Stimulated activated CD8-positive, alpha-beta memory T cell treated with anti-CD3 and anti-CD28 coated beads, Interleukin-12 subunit alpha, Interleukin-12 subunit beta, amount 100 ng/mL, for 4 hours (primary cell): ENCODE measurements at regions not wholly inside any gene's neighbourhood (a gene's known extent, or its start where the extent isn't known, plus 50 kb on each side); places are given as distances from the start of the nearest gene placed in this dataset.

Experiments
- DNase-seq: peaks from one replicate; pipeline ENCODE4 v3.0.0-alpha.2; 2020; ENCODE audit warnings: low read depth

DNA sequence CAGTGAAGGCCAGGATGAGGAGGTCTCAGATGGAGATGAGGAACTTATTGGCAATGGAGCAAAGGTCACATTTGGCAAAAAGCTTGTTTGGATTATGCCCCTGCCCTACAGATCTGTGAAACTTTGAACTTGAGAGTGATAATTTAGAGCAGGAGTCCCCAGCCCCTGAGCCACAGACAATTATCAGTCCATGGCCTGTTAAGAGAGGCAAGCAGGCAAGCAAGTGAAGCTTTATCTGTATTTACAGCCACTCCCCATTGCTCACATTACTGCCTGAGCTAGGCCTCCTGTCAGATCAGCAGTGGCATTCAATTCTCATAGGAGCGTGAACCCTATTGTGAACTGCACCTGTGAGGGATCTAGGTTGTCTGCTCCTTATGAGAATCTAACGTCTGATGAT, 1076.9 kb upstream of the TENM4 start:
- no peak for DNase-seq

DNA sequence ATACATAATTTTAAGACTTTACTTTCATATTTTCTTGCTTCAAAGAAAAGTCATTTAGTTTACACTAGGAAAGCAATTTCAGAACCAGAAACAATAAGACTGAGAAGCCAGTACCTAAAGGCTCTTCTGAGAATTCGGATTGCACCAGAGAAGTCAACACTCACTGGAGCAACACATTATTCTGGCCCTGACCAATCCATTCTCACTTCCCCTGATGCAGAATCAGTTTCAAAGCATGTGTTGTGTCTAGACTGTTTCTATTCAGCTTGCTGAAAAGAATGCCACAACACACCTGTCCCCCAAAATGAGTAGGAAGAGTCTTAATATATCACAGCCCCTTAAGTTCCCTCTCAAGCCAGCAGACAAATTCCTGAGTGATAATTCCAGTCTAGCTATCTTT, 1074.3 kb upstream of the TENM4 start:
- DNase-seq, result no peak

DNA sequence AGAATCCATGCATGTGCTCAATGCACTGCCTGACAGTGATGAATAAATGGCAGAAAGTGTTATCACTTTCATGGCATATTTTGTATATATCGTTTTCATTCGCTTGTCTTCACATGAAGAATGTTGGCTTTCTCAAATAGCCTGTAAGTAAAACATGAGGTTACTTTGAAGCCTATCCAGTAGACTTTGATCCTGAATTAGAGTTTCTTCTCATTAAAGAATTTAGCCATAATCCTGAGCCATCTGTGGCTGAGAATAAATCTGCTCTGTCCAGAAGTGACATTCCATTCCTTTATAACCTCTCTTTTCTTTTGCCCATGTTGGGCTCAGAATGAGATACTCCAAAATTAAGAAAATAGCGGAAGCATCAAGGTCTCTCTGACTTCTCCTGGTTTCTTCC, 1071.7 kb upstream of the TENM4 start:
- no peak for DNase-seq

DNA sequence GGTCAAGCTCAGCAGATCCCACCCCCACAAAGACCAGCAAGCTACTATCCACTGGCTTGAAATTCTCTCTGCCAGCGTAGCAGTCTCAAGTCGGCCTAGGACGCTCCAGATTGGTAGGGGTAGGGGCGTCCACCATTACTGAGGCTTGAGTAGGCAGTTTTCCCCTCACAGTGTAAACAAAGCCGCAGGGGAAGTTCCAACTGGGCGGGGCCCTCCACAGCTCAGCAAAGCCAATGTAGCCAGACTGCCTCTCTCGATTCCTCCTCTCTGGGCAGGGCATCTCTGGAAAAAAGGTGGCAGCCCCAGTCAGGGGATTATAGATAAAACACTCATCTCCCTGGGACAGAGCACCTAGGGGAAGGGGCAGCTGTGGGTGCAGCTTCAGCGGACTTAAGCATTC, 1064.9 kb upstream of the TENM4 start:
- no peak for DNase-seq

DNA sequence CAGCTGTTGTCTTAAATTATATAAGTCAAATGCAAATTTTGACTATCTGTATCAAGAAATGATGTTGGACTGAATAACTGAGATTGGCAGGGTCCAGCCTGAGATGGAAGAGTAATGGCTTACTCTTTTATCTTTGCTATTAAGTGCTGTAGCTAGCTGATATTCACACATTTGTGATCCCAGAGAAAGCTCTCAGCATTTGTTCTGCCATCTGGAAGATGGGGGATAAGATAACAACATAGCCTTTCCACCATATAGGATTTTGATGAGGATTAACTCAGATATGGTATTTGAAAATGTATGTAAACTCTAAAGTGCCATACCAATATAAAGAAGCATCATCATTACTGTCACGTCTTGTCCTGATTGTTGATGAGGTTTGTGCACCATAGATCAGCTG, 1063.2 kb upstream of the TENM4 start:
- no peak for DNase-seq

DNA sequence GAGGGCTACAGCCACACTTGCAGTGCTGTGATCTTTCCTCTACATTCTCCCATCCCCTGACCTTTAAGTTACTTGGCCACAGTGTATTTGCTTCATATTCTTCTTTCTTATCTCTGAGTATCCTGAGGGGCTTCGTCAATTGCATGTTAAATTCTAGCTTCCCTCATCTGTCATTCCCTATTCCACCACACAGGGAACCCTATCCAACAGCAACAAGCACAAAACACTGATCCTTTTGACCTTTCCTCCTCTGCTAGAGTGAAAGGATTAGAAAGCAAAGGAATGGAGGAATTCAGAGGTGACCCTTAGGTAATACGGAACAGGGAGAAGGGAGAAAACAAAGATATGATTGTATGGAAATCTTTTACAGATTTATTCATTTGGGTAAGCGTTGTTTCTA, 1061.7 kb upstream of the TENM4 start:
- DNase-seq, result no peak

DNA sequence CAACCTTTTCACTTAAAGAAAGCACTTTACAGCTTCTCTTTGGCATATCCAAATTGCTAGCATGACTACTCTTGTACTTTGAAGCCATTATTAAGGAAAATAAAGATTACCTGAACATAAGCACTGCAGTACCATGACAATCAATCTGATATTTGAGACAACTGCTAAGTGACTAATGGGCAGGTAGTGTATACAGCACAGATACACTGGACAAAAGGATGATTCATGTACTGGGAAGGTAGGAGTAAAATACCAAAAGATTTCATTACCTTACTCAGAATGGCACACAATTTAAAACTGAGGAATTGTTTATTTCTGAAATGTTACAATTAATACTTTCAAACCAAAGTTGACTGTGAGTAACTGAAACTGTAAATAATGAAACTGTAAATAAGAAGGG, 1054.3 kb upstream of the TENM4 start:
- no peak for DNase-seq

DNA sequence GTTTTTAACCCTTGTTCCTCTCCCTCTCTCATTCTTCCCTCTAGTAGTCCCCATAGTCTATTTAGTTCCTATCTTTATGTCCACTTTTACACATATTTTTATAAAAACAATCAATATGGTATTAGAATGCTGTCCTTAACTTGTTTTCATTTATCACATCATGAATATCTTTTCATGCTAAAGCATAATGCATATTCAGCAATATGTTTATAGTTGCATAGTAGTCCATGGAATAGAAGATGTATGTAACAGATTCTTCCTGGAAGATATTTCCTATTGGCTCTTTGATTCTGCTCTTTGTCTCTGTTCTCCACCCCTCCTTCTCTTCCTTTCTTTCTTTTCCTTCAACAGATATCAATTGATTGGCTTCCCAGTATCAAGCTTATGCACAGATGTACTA, 1047.1 kb upstream of the TENM4 start:
- DNase-seq, result no peak

DNA sequence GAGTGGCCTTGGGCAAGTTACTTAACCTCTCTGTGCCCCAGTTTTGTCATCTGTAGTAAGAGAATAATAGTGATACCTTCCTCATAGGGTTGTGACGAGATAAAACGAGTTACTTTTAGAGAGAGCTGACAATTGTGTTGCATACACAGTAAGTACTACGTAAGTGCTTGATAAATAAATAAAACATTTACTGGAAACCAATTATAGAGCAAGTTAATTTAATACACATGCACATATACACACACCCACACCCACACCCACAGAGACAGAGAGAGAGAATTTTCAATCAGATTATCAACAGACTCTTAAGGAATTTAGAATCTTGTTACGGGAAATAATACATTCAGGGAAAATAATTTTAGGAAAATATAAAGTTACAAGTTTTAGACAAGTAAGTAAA, 1045.8 kb upstream of the TENM4 start:
- no peak for DNase-seq

DNA sequence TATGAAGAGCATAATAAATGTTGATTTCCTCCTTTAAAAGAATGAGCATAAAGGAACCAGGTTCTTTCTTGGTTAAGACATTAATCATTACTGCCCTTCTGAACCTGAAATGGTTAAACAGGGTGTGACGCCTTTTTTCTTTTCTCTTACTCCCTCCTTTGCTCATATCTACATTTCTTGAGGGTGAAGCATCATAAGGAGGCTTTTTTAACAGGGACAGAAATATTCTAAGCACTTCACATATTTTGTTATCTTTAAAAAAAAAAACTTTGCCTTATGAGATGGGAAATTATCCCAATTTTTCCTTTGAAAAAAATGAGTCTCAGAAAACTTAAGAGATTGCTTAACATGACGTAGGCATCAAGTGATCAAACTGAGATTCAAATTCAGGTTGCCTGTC, 1036.3 kb upstream of the TENM4 start:
- DNase-seq, result no peak

DNA sequence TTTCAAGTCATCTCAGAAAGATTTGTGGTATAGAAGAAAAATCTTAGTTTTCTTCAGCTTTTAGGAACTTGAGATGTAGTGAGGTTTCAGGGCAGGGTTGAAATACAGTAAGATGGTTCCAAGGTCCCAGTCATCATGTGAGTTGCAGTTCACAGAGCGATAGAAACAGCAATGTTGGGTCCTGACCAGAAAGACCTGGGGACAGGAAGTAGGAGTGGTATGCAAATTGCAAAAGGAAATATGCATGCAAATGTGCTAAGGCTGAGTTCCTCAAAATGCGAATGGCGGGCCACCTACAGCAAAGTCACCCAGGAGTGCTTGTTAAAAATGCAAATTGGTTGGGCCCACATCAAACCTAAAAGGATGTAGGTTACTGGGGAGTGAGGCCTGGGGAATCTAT, 1032.7 kb upstream of the TENM4 start:
- DNase-seq, result no peak

DNA sequence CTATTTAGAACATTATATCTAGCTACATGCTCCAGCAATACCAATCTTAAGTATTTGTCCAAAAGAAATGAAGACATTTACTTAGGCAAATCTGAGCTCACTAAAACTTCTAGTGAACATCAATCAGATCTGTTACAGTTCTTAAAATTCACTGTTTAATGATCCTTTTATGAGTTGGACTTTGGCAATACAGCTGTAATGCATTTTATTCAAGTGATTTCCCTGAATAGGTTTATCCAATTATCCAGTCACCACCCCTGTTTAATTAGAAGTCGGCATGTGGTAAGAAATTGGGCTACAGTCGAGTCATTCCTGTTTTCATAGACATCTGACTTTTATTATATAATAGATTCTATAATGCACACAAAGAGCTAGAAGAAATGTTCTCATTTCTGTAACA, 1029.0 kb upstream of the TENM4 start:
- no peak for DNase-seq

DNA sequence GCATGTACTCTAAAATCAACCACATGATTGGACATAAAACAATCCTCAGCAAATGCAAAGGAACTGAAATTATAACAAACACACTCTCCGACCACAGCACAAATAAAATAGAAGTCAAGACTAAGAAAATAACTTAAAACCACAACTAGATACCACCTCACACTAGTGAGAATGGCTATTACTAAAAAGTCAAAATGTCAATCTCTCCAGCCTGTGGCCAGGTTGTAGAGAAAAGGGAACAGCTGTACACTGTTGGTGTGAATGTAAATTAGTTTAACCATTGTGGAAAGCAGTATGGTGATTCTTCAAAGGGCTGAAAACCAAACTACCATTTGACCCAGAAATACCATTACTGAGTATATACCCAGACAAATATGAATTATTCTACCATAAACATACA, 1025.7 kb upstream of the TENM4 start:
- no peak for DNase-seq

DNA sequence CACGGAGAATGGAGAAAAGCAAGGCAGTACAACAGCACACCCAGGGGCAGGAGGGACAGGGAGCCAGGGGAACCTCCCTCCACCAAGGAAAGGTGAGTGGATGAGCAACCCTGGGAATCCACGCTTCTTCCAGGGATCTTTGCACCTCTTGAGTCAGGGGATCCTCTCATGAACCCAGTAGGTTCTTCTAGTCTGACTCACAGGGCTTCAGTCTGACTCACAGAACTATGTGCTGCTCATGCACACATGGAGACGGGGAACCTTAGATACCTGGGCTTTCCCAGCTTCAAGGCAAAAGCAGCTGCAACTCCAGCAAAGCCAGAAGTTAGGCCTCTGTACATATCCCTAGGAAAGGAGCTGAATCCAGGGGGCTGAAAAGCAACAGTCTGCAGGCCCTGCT, 1021.4 kb upstream of the TENM4 start:
- DNase-seq, result no peak

DNA sequence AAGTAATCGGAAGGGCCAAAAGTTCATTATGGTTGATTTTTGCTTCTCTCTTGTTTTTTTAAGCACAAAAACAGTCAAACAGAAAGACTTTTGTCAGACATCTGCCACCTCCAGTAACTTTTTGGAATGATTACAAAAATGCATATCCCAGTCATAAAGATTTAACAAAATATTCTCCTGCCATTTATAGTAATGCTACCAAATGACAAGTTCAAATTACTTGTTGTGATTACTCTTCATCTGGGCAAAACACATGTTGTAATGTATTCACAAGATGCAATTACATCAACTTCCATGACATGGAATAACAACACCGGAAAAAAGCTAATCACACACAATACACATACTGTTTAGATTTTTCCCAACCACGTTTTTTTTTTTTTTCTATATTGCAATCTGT, 1017.5 kb upstream of the TENM4 start:
- DNase-seq, result no peak

DNA sequence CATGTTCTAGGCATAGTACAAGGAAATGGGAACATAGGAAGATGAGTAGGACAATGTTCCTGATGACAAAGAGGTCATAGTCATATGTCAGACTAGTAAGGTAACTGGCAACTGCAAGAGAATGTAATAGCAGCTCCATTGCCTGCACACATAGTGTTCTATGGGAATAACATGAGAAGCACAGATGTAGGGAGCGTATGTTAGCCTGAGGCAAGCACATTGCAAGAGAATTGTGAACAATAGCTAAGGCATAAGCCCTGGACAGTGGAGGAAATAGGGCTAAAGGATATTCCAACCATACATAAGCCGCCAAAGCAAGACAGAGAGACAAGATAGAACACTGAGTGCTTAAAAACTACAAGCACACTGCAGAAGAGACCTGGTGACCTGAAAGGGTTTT, 1017.0 kb upstream of the TENM4 start:
- DNase-seq, result no peak

DNA sequence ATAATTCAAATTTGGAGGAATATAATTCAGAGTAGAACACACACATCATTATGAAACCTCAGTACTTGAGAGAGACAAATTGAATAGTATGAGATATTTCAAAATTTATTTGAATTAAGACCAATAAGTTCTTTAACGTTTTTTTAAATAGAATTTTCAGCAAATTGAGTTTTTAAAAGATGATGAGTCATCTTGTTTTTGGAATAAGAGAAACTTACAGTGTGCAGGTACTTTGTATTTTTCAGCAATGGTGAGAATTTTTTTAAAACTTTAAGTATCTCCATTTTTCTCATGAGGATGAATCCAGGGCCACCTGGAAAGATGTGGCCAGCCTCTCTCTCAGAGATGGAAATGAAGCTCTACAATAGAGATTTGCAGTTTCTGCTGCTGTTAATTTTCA, 1015.0 kb upstream of the TENM4 start:
- DNase-seq, result no peak

DNA sequence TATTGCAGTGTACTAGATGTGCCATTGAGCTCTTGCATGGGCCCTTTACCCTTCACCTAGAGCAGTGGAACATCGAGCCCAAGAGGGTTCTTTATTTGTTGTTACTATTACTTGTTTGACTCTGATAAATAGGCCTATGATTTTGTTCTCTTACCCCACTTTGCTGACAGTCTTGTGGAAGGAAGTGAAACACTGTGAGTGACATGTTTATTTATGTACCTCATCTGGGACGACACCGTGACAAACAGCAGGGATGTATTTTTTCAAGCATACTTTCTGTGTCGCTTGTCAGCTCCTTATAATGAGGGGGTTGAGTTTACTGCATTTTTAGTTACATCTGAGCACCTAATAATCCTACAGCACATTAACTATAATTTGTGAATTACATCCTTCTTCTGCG, 1010.3 kb upstream of the TENM4 start:
- no peak for DNase-seq

DNA sequence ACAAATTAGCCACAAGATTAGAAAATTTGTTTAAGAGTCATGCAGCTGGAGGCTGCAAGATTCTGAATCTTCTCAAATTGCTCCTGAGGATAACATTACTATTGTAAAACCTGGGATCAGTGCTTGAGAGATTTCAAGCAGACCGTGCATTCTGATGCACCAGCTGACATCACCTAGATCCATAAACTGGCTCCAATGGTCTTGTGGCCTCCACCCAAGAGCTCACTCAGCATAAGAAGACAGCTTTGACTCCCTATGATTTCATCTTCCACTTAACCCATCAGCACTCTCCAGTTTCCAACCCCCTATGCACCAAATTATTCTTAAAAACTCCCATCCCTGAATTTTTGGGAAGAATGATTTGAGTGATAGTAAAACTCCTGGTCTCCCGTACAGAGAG, 1007.9 kb upstream of the TENM4 start:
- no peak for DNase-seq

DNA sequence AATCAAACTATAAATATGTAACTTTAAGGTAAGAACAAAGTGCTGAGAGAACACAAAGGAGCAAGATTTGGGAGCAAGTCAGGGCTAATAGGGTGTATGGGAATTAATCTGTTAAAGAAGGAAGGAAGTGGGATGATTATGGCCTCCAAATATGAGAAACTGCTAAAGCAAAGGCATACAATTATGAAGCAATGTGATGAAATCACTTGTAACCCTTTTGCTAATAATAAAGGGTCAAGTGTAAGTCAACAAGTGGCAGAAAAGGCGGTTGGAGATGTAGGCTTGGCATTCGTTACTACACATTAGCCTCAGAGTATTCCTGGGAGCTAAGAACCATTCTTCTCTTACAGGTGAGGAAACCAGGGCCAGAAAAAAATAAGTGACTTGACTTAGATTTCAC, 1002.3 kb upstream of the TENM4 start:
- DNase-seq, result no peak

DNA sequence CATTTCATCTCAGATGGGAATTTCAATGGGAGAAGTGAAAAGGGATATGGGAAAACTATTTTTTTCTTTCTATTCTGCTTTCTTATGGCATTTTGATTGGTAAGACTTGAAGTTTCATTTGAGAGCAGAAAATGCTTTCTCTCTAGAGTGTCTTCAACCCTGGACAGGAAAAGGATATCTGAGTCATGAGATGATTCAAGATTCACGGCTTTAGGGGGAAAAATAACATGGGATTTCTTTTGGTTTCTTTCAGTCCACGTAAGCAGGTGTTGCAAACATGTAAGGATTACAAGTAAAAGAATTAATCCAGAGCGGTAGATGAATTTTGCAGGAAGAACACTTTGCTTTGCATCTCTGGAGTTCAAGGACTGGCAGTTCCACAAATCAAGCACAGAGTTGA, 1001.0 kb upstream of the TENM4 start:
- DNase-seq, result no peak

DNA sequence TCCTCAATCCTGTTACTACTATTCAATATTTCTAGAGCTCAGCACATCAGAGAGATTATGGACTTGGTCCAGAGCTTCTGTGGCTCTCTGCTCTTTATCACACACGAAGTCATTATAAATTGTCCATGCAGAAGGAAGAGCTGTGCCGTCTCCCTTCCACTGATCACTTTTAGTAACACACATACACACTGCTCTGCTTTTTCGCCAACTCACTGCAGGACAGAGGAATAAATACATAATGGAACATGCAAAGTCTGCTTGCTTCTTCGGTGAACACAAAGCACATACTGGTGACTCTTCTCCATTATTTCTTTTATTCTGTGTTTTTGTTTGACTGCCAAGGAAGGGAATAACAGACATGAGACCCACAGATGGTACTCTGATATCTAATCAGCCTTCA, 1000.0 kb upstream of the TENM4 start:
- DNase-seq, result no peak

DNA sequence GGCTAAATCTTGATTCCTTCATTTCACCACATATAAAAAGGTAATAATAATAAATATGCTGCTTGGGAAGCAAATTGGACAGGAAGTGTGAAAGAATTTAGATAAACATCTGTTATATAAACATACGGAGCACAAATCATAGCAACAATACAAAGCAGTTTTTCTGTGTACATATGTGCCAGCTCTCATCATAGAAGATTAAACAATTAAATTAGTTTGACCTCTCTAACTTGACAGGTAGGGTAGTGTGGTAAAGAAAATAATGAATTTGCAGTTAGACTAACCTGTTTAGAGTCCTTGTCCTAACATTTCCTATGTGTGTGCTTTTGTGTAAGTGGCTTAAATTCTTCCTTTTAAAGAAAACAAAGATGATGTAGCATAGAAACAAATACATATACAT, 995.7 kb upstream of the TENM4 start:
- no peak for DNase-seq

DNA sequence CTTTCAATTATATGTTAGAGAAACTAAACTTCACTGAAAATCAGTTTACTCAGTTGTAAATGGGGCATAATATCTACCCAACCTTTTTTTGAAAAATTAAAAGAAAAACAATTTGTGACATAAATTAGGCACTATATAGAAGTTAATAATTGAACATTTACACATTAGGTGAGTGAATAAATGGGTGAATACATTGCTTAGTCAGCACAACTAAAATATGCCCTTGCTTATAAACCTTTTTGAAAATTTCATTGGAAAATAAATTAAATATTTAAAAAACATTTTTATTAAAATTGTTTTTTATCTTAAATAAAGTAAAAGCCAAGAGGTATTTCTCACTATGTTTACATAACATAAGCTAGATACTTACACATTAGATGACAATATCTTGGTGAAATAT, 994.5 kb upstream of the TENM4 start:
- DNase-seq, result no peak

DNA sequence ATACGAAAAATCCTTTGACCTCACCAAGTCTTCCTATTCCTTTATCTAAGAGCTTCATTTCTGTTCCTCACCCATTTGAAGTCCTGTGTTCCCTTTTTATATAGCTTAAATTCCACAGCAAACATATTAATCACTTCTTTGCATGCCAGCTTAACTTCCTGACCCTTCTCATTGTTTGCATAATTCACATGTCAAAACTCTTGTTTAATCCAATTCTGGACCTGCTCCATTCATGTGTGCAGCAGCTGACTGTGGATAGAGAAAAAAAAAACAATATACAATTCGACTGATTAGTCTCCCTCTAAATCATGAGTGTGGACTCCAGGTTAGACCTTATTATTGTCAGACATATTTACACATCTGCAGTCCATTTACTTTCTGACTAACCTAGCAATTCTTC, 991.2 kb upstream of the TENM4 start:
- no peak for DNase-seq
